ENCODE measurements at regions not wholly inside any gene's neighbourhood (a gene's known extent, or its start where the extent isn't known, plus 50 kb on each side); places are given as distances from the start of the nearest gene placed in this dataset.
"Not testable (repeated sequence)": the region's sequence is repeated elsewhere in the genome, so short reads cannot be mapped to it uniquely, and the experiment has no call there.

DNA sequence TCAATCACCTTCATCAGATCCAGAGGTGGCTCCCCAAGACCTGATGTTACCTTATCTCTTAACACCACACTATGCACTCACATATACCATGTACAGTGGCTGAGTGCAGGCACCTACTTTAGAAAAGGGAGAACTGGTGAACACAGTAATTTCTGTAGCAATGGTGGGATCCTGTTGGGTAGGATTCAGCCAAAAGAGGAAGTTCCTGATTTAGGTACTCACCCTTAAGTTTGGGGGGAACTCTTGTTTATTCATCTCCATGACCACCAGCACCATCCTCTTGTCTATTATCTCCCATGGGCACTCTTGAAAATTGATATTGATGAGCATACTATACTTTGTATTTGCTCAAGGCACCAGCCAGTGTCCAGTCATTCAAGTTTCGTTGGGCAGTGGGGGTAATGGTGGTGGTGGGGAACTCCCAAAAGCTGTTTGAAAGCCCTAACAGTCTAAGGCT lies 324.4 kb downstream of the LMO7 start:
- intact Hi-C loops (cut with micrococcal nuclease), result no loop called here

DNA sequence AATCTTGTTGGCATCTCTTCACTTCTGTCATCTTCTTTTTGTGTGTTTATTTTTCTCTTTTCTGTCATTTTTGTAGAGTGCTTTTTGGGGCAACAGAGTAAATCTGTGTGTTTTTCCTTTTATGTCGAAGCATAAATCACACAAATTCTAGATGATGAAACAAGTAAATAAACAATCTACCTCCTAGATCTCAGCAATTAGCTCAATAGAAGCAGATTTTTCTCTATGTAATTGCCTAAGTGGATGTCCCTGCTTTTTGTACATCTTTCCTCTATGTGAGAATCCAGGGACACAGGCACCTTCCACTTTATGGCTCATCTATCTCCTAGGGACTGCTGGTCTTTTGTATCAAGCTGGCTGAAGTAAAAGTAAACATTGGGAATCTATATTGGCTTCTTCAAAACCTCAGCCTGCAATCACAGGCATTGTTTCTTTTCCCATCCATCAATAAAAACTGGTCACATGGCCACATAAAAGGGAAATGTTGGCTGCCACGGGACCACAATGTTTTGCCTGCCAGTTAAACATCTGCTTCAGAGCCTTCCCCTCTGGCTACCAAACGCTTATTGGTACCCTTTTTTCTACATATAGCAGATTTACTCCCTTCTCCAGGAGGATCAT lies 323.8 kb downstream of the LMO7 start:
- intact Hi-C loops (cut with micrococcal nuclease), result no loop called here

DNA sequence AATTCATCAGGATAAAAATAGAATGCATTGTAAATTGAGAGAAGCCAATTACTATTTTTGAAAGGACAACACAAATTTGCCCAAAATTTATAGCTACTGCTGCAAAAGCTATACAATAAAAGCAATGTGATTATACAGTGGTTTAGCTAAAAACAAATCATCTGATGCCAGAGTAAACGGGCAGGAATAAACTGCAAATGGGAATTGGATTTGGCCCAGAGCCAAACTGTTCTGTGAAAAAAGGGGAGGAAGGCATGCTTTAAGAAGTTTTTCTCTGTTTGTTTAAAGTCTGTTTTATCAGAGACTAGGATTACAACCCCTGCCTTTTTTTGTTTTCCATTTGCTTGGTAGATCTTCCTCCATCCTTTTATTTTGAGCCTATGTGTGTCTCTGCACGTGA lies 317.5 kb downstream of the LMO7 start:
- intact Hi-C loops (cut with micrococcal nuclease), result not testable (repeated sequence)

- intact Hi-C loops (cut with micrococcal nuclease), result no loop called here
These were observed 311.3 kb downstream of the LMO7 start for GRCh38 chr13:75947448-75947847.

GRCh38 chr13:75946536-75947284 lies 310.6 kb downstream of the LMO7 start:
- intact Hi-C loops (cut with micrococcal nuclease), result no loop called here

GRCh38 chr13:75945841-75946482 lies 309.8 kb downstream of the LMO7 start:
- intact Hi-C loops (cut with micrococcal nuclease), result no loop called here

- intact Hi-C loops (cut with micrococcal nuclease), result no loop called here
These were observed 302.9 kb downstream of the LMO7 start for GRCh38 chr13:75938811-75939560.

- intact Hi-C loops (cut with micrococcal nuclease), result no loop called here
These were observed 300.7 kb downstream of the LMO7 start for GRCh38 chr13:75936791-75937190.

DNA sequence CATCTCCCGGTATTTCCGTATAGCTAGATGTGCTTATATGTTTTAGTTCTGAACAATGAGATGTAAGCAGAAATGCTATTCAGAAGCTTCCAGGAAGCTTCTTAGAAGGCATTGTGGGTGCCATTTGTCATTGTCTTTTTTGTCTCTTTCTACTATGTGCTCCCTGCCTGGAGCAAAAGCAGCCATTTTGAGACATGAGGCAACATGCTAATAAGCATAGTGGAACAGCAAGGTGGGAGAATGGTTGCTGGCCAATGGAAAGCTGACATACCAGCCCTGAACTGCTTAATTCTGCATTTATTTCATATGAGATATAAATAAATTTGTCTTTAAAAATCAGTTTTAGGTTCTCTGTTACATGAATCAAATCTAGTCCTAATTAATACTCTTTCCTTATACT lies 299.7 kb downstream of the LMO7 start:
- intact Hi-C loops (cut with micrococcal nuclease), result no loop called here

DNA sequence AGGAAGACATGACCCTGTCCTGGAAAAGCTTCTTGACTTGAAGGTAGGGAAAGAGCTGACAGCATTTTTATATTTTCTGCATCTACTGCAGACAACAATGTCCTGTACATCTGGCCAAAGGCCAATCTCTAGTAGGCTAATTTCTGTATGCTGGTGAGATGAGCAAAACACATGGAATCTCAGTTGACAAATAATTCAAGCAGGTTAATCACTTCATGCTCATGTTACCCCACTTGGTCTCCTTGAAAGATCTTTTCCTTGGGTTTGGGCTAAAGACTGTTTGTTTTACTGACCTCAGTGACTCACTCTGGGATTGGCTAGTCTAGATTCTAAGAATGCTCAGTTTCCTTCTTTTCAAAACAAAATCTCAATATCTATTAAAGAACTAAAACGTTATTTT lies 298.8 kb downstream of the LMO7 start:
- intact Hi-C loops (cut with micrococcal nuclease), result no loop called here

GRCh38 chr13:75932636-75933035 lies 296.5 kb downstream of the LMO7 start:
- intact Hi-C loops (cut with micrococcal nuclease), result no loop called here

- intact Hi-C loops (cut with micrococcal nuclease), result no loop called here
These were observed 295.0 kb downstream of the LMO7 start for GRCh38 chr13:75931116-75931515.

DNA sequence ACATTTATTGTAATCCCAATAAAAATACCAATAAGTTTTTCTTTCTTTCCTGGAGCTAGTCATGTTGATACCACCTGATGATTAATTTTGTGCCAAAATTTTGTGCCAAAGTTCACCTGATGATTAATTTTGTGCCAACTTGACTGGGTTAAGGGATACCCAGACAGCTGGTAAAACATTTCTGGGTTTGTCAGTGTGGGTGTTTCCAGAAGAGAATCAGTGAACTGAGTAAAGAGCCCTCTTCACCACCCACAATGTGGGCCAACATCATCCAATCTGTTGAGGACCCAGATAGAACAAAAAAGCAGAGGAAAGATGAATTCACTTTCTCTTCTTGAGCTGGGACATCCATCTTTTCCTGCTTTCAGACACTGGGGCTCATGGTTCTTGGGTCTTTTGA lies 292.9 kb downstream of the LMO7 start:
- intact Hi-C loops (cut with micrococcal nuclease), result no loop called here

- intact Hi-C loops (cut with micrococcal nuclease), result no loop called here
These were observed 291.1 kb downstream of the LMO7 start for GRCh38 chr13:75927183-75927669.

- intact Hi-C loops (cut with micrococcal nuclease), result no loop called here
These were observed 284.4 kb downstream of the LMO7 start for GRCh38 chr13:75920536-75920935.

DNA sequence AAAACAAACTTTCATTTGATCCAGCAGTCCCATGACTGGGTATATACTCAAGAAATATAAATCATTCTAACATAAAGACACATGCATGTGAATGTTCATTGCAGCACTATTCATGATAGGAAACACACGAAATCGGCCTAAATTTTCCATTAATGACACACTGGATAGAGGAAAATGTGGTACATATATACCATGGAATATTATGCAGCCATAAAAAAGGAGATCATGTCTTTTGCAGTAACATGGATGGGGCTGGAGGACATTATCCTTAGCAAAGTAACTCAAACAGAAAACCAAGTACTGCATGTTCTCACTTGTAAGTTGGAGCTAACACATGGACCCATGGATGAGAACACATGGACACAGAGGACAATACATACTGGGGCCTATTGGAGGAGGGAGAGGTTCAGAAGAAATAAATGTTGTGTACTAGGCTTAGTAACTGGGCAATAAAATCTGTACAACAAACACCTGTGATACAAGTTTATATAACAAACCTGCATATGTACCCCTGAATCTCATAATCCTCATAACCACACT lies 283.6 kb downstream of the LMO7 start:
- intact Hi-C loops (cut with micrococcal nuclease), result no loop called here

GRCh38 chr13:75915066-75915465 lies 278.9 kb downstream of the LMO7 start:
- intact Hi-C loops (cut with micrococcal nuclease), result no loop called here

- intact Hi-C loops (cut with micrococcal nuclease), result no loop called here
These were observed 277.8 kb downstream of the LMO7 start for GRCh38 chr13:75913925-75914324.

DNA sequence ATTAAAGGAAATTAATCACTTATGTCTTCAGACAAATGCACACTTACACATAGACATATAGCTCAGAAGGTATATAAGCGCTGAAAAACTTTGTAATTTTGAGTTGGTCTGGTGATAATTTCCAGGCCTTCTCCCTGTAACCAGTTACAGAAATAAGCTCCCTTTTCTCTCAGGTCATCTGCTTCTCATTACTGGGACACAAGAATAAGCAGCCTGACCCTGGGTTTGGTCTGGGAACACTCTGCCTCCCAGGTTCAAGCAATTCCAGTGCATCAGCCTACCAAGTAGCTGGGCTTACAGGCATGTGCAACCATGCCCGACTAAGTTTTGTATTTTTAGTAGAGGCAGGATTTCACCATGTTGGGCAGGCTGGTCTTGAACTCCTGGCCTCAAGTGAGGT lies 274.5 kb downstream of the LMO7 start:
- intact Hi-C loops (cut with micrococcal nuclease), result no loop called here

Data from T-helper 1 cell treated with Interleukin-12 subunit alpha and Interleukin-12 subunit beta and Interleukin-4 antibody, amounts not matched to agents 30 ng/mL and 1 ng/mL, for 36 hours (primary cell).